Suppressor macrophage treated with lipopolysaccharide for 1 hour (primary cell): ENCODE measurements at regions not wholly inside any gene's neighbourhood (a gene's known extent, or its start where the extent isn't known, plus 50 kb on each side); places are given as distances from the start of the nearest gene placed in this dataset.

Source experiments
- DNase-seq, 3 donors: peaks; one replicate each; pipeline ENCODE4 v3.0.0-alpha.2; 2020 to 2022

- DNase-seq, result no peak
These were observed 115.3 kb upstream of the C1QTNF9B start for GRCh38 chr13:24012648-24013047.

- no peak for DNase-seq
These were observed 115.9 kb upstream of the C1QTNF9B start for GRCh38 chr13:24013189-24013588.

- no peak for DNase-seq
These were observed 118.7 kb upstream of the C1QTNF9B start for GRCh38 chr13:24016046-24016445.

GRCh38 chr13:24022568-24022967, 125.3 kb upstream of the C1QTNF9B start:
- DNase-seq, result no peak

GRCh38 chr13:24023073-24023472, 125.8 kb upstream of the C1QTNF9B start:
- no peak for DNase-seq

GRCh38 chr13:24027494-24027893, 130.2 kb upstream of the C1QTNF9B start:
- no peak for DNase-seq

GRCh38 chr13:24032252-24032651, 128.3 kb upstream of the SPATA13 start:
- DNase-seq, result no peak

GRCh38 chr13:24032674-24033073, 127.8 kb upstream of the SPATA13 start:
- DNase-seq, result no peak

- DNase-seq, result no peak
These were observed 126.8 kb upstream of the SPATA13 start for GRCh38 chr13:24033527-24034302.

- no peak for DNase-seq
These were observed 125.1 kb upstream of the SPATA13 start for GRCh38 chr13:24035411-24035810.

GRCh38 chr13:24036115-24036514, 124.4 kb upstream of the SPATA13 start:
- DNase-seq, result no peak

- DNase-seq, result peak in 2 of 3 donors; percentile 6 to 36
These were observed 122.1 kb upstream of the SPATA13 start for GRCh38 chr13:24038405-24038804.

- DNase-seq, result peak in 1 of 3 donors; percentile 14
These were observed 121.6 kb upstream of the SPATA13 start for GRCh38 chr13:24038841-24039330.

- no peak for DNase-seq
These were observed 120.7 kb upstream of the SPATA13 start for GRCh38 chr13:24039621-24040475.

- no peak for DNase-seq
These were observed 119.7 kb upstream of the SPATA13 start for GRCh38 chr13:24040835-24041234.

- DNase-seq, result no peak
These were observed 118.8 kb upstream of the SPATA13 start for GRCh38 chr13:24041651-24042225.

GRCh38 chr13:24042710-24043440, 117.6 kb upstream of the SPATA13 start:
- DNase-seq, result peak in 1 of 3 donors; percentile 27

- DNase-seq, result no peak
These were observed 116.8 kb upstream of the SPATA13 start for GRCh38 chr13:24043590-24044350.

- no peak for DNase-seq
These were observed 114.9 kb upstream of the SPATA13 start for GRCh38 chr13:24045597-24045996.

- peak; percentile 35 to 45 (median 44) for DNase-seq
These were observed 110.2 kb upstream of the SPATA13 start for GRCh38 chr13:24050292-24050711.

- DNase-seq, result no peak
These were observed 109.5 kb upstream of the SPATA13 start for GRCh38 chr13:24050796-24051715.
